HCT116 (cell line): ENCODE measurements at regions not wholly inside any gene's neighbourhood (a gene's known extent, or its start where the extent isn't known, plus 50 kb on each side); places are given as distances from the start of the nearest gene placed in this dataset.

Experiments used
- ATAC-seq: fragments of 200-7000 bp; cut with Tn5 transposase; 2 replicates; pipeline ENCODE4 v1.9.1; 2020; ENCODE audit warnings: mild to moderate bottlenecking, moderate library complexity
- BruUV-seq: library from RNA; stranded (reverse); fragments of 400-500 nt; replicated peaks from 2 replicates; lab custom pipeline; 2021; lab: Mats Ljungman, UMichigan
- CTCF ChIA-PET: fragments of 300-600 bp; sonication (Branson Sonifier 250); formaldehyde crosslinking; loops from one replicate; lab custom pipeline; 2021; ENCODE audit warnings: antibody characterized with exemption; lab: Charles Lee
- POLR2A ChIA-PET: fragments of 300-600, 350-600 bp; sonication (Branson Sonifier 250); formaldehyde crosslinking; loops from one replicate; lab custom pipeline; 2021; ENCODE audit warnings: antibody characterized with exemption; lab: Charles Lee
- RAD21 ChIA-PET, 2 experiments: fragments of 300-600 bp; sonication (Branson Sonifier 250); formaldehyde crosslinking; loops; one replicate each; lab custom pipeline; 2023; ENCODE audit warnings: low total read pairs in 2 of 2; ENCODE audit not compliant: uncharacterized antibody in 2 of 2, unreplicated experiment in 2 of 2, low non-redundant PET in 1 of 2; lab: Charles Lee
- DNase-seq: peaks from one replicate; pipeline ENCODE4 v3.0.0-alpha.2; 2010; ENCODE audit warnings: low read depth, low spot score
- H2AFZ ChIP-seq: fragments of 200-600 bp; shearing (Covaris generic), sonication (generic); 2 replicates; pipeline ENCODE4 v1.6.1; 2017; ENCODE audit warnings: low read depth, mixed run types, mixed read lengths, antibody characterized with exemption, low read length; ENCODE audit not compliant: poor library complexity, severe bottlenecking
- H3K27ac ChIP-seq: 2 replicates; pipeline ENCODE4 v1.5.1; 2012; ENCODE audit warnings: low read depth, low read length
- H3K27me3 ChIP-seq: fragments of 200-600 bp; sonication (generic); 2 replicates; pipeline ENCODE4 v1.6.1; 2016; ENCODE audit warnings: mixed run types, low read length, mixed read lengths; ENCODE audit not compliant: insufficient read depth
- H3K36me3 ChIP-seq, 2 experiments: fragments of 200-500 bp in 1 of 2; fragments of 200-600 bp in 1 of 2; sonication (Bioruptor generic) in 1 of 2; sonication (generic) in 1 of 2; 2 replicates each; pipeline versions ENCODE4 v1.5.1 to v1.6.1; 2014 to 2016; ENCODE audit warnings: low read length in 2 of 2, inconsistent platforms in 1 of 2, mixed read lengths in 1 of 2, mixed run types in 1 of 2; ENCODE audit not compliant: insufficient read depth in 2 of 2, control insufficient read depth in 1 of 2
- H3K4me1 ChIP-seq, 2 experiments: fragments of 200-600 bp in 1 of 2; sonication (generic) in 1 of 2; 2 replicates each; pipeline versions ENCODE4 v1.5.1 to v1.6.1; 2012 to 2017; ENCODE audit warnings: low read length in 2 of 2, inconsistent platforms in 1 of 2, mild to moderate bottlenecking in 1 of 2, mixed read lengths in 1 of 2, mixed run types in 1 of 2, moderate library complexity in 1 of 2; ENCODE audit not compliant: insufficient read depth in 2 of 2, control insufficient read depth in 1 of 2
- H3K4me2 ChIP-seq: fragments of 200-600 bp; sonication (generic); 2 replicates; pipeline ENCODE4 v1.6.1; 2017; ENCODE audit warnings: mixed run types, low read length, mixed read lengths
- H3K4me3 ChIP-seq, 2 experiments: fragments of 200-600 bp in 1 of 2; sonication (generic) in 1 of 2; replicated peaks in 1 of 2; 2 replicates each; pipeline ENCODE4 v1.5.1; 2011 to 2016; ENCODE audit warnings: low read length in 2 of 2, control low read depth in 1 of 2, low read depth in 1 of 2, mild to moderate bottlenecking in 1 of 2, mixed read lengths in 1 of 2, mixed run types in 1 of 2
- H3K79me2 ChIP-seq: fragments of 200-600 bp; sonication (generic); 2 replicates; pipeline ENCODE4 v1.6.1; 2017; ENCODE audit warnings: mild to moderate bottlenecking, mixed run types, low read length, moderate library complexity, mixed read lengths; ENCODE audit not compliant: insufficient read depth
- H3K9ac ChIP-seq: fragments of 200-600 bp; sonication (generic); 2 replicates; pipeline ENCODE4 v1.6.1; 2016; ENCODE audit warnings: low read length, mixed read lengths
- H3K9me2 ChIP-seq: fragments of 200-600 bp; sonication (generic), shearing (Covaris generic); 2 replicates; pipeline ENCODE4 v1.6.1; 2017; ENCODE audit warnings: mixed run types, mild to moderate bottlenecking, moderate library complexity; ENCODE audit not compliant: insufficient read depth
- H3K9me3 ChIP-seq, 2 experiments: fragments of 200-500 bp in 1 of 2; fragments of 200-600 bp in 1 of 2; sonication (Bioruptor generic) in 1 of 2; sonication (generic) in 1 of 2; 2 replicates each; pipeline ENCODE4 v1.6.1; 2014 to 2017; ENCODE audit warnings: low read length in 2 of 2, mixed read lengths in 2 of 2, inconsistent platforms in 1 of 2, low read depth in 1 of 2, mild to moderate bottlenecking in 1 of 2, mixed run types in 1 of 2, moderate library complexity in 1 of 2; ENCODE audit not compliant: control insufficient read depth in 1 of 2, insufficient read depth in 1 of 2
- H4K20me1 ChIP-seq: fragments of 200-600 bp; sonication (generic), shearing (Covaris generic); 2 replicates; pipeline ENCODE4 v1.6.1; 2017; ENCODE audit warnings: mixed run types, mild to moderate bottlenecking, moderate library complexity; ENCODE audit not compliant: insufficient read depth
- CEBPB ChIP-seq: IDR thresholded peaks from 2 replicates; pipeline ENCODE4 v1.6.1; 2012; ENCODE audit warnings: low read depth
- EGR1 ChIP-seq: IDR thresholded peaks from 2 replicates; pipeline ENCODE4 v1.6.1; 2012; ENCODE audit warnings: low read depth
- ELF1 ChIP-seq: IDR thresholded peaks from 2 replicates; pipeline ENCODE4 v1.6.1; 2012; ENCODE audit warnings: low read depth, borderline replicate concordance
- EZH2 ChIP-seq: fragments of 200-600 bp; sonication (generic); IDR thresholded peaks from 2 replicates; pipeline ENCODE4 v1.6.1; 2017; ENCODE audit warnings: antibody characterized with exemption, mixed run types
- EZH2phosphoT487 ChIP-seq: fragments of 200-600 bp; IDR thresholded peaks from 2 replicates; pipeline ENCODE4 v1.6.1; 2018; ENCODE audit warnings: antibody characterized with exemption, borderline replicate concordance
- FOSL1 ChIP-seq: IDR thresholded peaks from 2 replicates; pipeline ENCODE4 v1.6.1; 2012; ENCODE audit warnings: low read depth
- JUND ChIP-seq: IDR thresholded peaks from 2 replicates; pipeline ENCODE4 v1.6.1; 2012
- POLR2AphosphoS5 ChIP-seq: IDR thresholded peaks from 2 replicates; pipeline ENCODE4 v1.6.1; 2011; ENCODE audit warnings: mild to moderate bottlenecking, low read depth, low read length, moderate library complexity
- RAD21 ChIP-seq: IDR thresholded peaks from 2 replicates; pipeline ENCODE4 v1.6.1; 2012; ENCODE audit warnings: low read depth, mild to moderate bottlenecking
- SP1 ChIP-seq: IDR thresholded peaks from 2 replicates; pipeline ENCODE4 v1.6.1; 2012; ENCODE audit warnings: low read depth
- SRF ChIP-seq: IDR thresholded peaks from 2 replicates; pipeline ENCODE4 v1.6.1; 2012; ENCODE audit warnings: low read depth
- TCF7L2 ChIP-seq: IDR thresholded peaks from 2 replicates; pipeline ENCODE4 v1.7.0; 2011; ENCODE audit warnings: borderline replicate concordance, inconsistent platforms; ENCODE audit not compliant: insufficient read depth, insufficient read length; ENCODE audit errors: extremely low read depth
- YY1 ChIP-seq: IDR thresholded peaks from 2 replicates; pipeline ENCODE4 v1.6.1; 2011; ENCODE audit warnings: low read length, low read depth, moderate library complexity, mild to moderate bottlenecking; ENCODE audit not compliant: insufficient replicate concordance; ENCODE audit errors: extremely low read depth
- ZFX ChIP-seq: fragments of 450-650 bp; IDR thresholded peaks from 2 replicates; pipeline ENCODE4 v1.6.1; 2017
- ZNF274 ChIP-seq: fragments of 200-500 bp; sonication (Bioruptor generic); IDR thresholded peaks from 2 replicates; pipeline ENCODE4 v1.6.1; 2014; ENCODE audit warnings: mild to moderate bottlenecking, low read depth, low read length, inconsistent platforms
- intact Hi-C: fragments of 100-400 bp; cut with micrococcal nuclease; formaldehyde crosslinking; loops from 2 replicates; pipeline ENCODE4 v1.10.0; 2022
- TF ChIP-seq, protein P1 (sequence below): IDR thresholded peaks from 2 replicates; pipeline ENCODE4 v1.6.1; 2012
- TF ChIP-seq, protein P2 (sequence below): IDR thresholded peaks from 2 replicates; pipeline ENCODE4 v1.6.1; 2012
- TF ChIP-seq, protein P3 (sequence below): IDR thresholded peaks from 2 replicates; pipeline ENCODE4 v1.6.1; 2012; ENCODE audit warnings: low read depth

DNA sequence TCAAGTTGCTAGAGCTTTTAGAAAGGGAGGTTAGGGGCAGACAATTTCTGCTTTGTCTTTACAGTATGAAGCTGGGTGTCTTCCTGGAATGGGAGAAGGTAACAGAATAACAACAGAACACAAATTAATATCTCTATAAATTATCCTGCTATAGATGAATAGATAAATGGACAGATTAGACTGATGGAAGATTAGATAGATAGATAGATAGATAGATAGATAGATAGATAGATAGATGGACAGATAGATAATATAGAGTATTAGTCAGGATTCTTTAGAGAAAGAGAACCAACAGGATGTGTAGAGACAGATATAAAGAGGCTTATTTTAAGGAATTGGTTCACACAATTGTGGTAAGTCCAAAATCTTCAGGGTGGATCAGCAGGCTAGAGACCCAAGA is 302.2 kb downstream of the BCL11A start:
- intact Hi-C loops = no loop called here
- H3K9ac ChIP-seq = no peak overlapping the region
- H2AFZ ChIP-seq = no peak overlapping the region
- H3K9me3 ChIP-seq = no peaks in the 10 kb centered on the region
- ATAC-seq (no peak), DNase-seq (no peak)
- H3K36me3 ChIP-seq = no peaks in the 10 kb centered on the region
- H3K4me2 ChIP-seq = no peak overlapping the region
- H3K9me2 ChIP-seq = no peaks in the 10 kb centered on the region
- no peaks in the 10 kb centered on the region for H3K27me3 ChIP-seq
- no peak overlapping the region for H3K4me3 ChIP-seq
- H4K20me1 ChIP-seq = no peaks in the 10 kb centered on the region
- TF ChIP-seq, protein P1, sequence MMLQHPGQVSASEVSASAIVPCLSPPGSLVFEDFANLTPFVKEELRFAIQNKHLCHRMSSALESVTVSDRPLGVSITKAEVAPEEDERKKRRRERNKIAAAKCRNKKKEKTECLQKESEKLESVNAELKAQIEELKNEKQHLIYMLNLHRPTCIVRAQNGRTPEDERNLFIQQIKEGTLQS = no peak
- TF ChIP-seq ZFX = no peak
- no peaks in the 10 kb centered on the region for H3K4me1 ChIP-seq
- no TSS peak for BruUV-seq
- no peak overlapping the region for H3K27ac ChIP-seq
- ChIA-PET POLR2A (interaction anchor here (1.3 kb wide), 1 partner anchor 10 kb away, joined by 3 read pairs; no protein-coding TSS in a partner anchor), RAD21 (no interaction called here), CTCF (no interaction called here)
- H3K79me2 ChIP-seq = no peaks in the 10 kb centered on the region

DNA sequence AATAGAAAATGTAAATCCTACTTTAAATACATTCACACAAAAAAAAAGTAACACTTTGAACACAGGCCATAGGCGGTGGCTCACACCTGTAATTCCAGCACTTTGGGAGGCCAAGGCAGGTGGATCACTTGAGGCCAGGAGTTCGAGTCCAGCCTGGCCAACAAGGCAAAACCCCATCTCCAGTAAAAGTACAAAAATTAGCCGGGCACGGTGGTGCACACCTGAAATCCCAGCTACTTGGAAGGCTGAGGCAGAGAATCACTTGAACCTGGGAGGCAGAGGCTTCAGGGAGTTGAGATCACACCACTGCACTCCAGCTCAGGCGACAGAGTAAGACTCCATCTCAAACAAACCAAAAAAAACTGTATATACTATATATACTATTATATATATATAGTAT is 303.6 kb downstream of the BCL11A start:
- Histone ChIP-seq H4K20me1 (no peaks in the 10 kb centered on the region), H2AFZ (no peak overlapping the region), H3K79me2 (no peaks in the 10 kb centered on the region), H3K4me3 (no peak overlapping the region), H3K27me3 (no peaks in the 10 kb centered on the region), H3K36me3 (no peaks in the 10 kb centered on the region), H3K27ac (no peak overlapping the region), H3K9ac (no peak overlapping the region), H3K4me1 (no peaks in the 10 kb centered on the region), H3K9me2 (no peaks in the 10 kb centered on the region), H3K9me3 (no peaks in the 10 kb centered on the region), H3K4me2 (no peak overlapping the region)
- ATAC-seq = no peak
- CTCF ChIA-PET = no interaction called here
- no peak for DNase-seq
- POLR2A ChIA-PET = no interaction called here
- intact Hi-C loops = no loop called here
- no TSS peak for BruUV-seq
- RAD21 ChIA-PET = no interaction called here
- TF ChIP-seq ZFX (no peak), EZH2phosphoT487 (no peak), EGR1 (no peak), TCF7L2 (no peak), EZH2 (no peak), ZNF274 (no peak), CEBPB (no peak), SP1 (no peak), YY1 (no peak), POLR2AphosphoS5 (no peak), RAD21 (no peak), JUND (no peak), ELF1 (no peak), FOSL1 (no peak), SRF (no peak)
- TF ChIP-seq, protein P2, sequence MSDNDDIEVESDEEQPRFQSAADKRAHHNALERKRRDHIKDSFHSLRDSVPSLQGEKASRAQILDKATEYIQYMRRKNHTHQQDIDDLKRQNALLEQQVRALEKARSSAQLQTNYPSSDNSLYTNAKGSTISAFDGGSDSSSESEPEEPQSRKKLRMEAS = no peak
- TF ChIP-seq, protein P3, sequence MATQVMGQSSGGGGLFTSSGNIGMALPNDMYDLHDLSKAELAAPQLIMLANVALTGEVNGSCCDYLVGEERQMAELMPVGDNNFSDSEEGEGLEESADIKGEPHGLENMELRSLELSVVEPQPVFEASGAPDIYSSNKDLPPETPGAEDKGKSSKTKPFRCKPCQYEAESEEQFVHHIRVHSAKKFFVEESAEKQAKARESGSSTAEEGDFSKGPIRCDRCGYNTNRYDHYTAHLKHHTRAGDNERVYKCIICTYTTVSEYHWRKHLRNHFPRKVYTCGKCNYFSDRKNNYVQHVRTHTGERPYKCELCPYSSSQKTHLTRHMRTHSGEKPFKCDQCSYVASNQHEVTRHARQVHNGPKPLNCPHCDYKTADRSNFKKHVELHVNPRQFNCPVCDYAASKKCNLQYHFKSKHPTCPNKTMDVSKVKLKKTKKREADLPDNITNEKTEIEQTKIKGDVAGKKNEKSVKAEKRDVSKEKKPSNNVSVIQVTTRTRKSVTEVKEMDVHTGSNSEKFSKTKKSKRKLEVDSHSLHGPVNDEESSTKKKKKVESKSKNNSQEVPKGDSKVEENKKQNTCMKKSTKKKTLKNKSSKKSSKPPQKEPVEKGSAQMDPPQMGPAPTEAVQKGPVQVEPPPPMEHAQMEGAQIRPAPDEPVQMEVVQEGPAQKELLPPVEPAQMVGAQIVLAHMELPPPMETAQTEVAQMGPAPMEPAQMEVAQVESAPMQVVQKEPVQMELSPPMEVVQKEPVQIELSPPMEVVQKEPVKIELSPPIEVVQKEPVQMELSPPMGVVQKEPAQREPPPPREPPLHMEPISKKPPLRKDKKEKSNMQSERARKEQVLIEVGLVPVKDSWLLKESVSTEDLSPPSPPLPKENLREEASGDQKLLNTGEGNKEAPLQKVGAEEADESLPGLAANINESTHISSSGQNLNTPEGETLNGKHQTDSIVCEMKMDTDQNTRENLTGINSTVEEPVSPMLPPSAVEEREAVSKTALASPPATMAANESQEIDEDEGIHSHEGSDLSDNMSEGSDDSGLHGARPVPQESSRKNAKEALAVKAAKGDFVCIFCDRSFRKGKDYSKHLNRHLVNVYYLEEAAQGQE = no peak
